ENCODE measurements at regions not wholly inside any gene's neighbourhood (a gene's known extent, or its start where the extent isn't known, plus 50 kb on each side); places are given as distances from the start of the nearest gene placed in this dataset.

- no peak for TF ChIP-seq POLR2A (IDR thresholded peaks at IDR 0.05; ENCODE audit: low read depth, low read length)
- TF ChIP-seq POLR2AphosphoS5 (IDR thresholded peaks at IDR 0.05; ENCODE audit: low read depth, low read length) = no peak
These were observed 407.1 kb upstream of the KCNMB2 start for GRCh38 chr3:178129109-178129508.
